ENCODE measurements at regions not wholly inside any gene's neighbourhood (a gene's known extent, or its start where the extent isn't known, plus 50 kb on each side); places are given as distances from the start of the nearest gene placed in this dataset.

DNA sequence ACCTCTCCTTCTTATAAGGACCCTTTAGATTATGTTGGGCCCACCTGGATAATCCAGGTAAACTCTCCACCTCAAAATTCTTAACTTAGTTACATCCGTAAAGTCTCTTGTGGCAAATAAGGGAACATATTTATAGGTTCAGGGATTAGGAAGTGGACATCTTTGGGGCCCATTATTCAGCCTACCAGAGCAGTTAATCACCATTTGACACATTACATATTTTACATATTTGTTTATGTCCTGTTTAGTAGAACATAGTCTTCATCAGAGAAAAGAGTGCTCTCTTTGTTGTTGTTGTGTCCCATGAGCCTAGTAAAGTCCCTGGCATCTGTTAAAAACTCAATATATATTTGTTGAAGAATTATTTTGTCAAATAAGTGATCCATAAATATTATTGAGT lies 134.0 kb upstream of the SPATS2L start (continued):
- TF ChIP-seq, protein P1, sequence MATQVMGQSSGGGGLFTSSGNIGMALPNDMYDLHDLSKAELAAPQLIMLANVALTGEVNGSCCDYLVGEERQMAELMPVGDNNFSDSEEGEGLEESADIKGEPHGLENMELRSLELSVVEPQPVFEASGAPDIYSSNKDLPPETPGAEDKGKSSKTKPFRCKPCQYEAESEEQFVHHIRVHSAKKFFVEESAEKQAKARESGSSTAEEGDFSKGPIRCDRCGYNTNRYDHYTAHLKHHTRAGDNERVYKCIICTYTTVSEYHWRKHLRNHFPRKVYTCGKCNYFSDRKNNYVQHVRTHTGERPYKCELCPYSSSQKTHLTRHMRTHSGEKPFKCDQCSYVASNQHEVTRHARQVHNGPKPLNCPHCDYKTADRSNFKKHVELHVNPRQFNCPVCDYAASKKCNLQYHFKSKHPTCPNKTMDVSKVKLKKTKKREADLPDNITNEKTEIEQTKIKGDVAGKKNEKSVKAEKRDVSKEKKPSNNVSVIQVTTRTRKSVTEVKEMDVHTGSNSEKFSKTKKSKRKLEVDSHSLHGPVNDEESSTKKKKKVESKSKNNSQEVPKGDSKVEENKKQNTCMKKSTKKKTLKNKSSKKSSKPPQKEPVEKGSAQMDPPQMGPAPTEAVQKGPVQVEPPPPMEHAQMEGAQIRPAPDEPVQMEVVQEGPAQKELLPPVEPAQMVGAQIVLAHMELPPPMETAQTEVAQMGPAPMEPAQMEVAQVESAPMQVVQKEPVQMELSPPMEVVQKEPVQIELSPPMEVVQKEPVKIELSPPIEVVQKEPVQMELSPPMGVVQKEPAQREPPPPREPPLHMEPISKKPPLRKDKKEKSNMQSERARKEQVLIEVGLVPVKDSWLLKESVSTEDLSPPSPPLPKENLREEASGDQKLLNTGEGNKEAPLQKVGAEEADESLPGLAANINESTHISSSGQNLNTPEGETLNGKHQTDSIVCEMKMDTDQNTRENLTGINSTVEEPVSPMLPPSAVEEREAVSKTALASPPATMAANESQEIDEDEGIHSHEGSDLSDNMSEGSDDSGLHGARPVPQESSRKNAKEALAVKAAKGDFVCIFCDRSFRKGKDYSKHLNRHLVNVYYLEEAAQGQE (IDR thresholded peaks at IDR 0.05; ENCODE audit: unreplicated experiment) = no peak
- TF ChIP-seq CREB1 (CRISPR knock-in tag; IDR thresholded peaks at IDR 0.05; ENCODE audit: low read depth) (no peak), ZNF114 (CRISPR knock-in tag; IDR thresholded peaks at IDR 0.05) (no peak), STAT1 (IDR thresholded peaks at IDR 0.05; ENCODE audit: unreplicated experiment) (no peak), EZH2 (IDR thresholded peaks at IDR 0.05; ENCODE audit: low read depth, unreplicated experiment) (no peak), JUNB (IDR thresholded peaks at IDR 0.05; ENCODE audit: unreplicated experiment) (no peak)
- TF ChIP-seq, protein P2, sequence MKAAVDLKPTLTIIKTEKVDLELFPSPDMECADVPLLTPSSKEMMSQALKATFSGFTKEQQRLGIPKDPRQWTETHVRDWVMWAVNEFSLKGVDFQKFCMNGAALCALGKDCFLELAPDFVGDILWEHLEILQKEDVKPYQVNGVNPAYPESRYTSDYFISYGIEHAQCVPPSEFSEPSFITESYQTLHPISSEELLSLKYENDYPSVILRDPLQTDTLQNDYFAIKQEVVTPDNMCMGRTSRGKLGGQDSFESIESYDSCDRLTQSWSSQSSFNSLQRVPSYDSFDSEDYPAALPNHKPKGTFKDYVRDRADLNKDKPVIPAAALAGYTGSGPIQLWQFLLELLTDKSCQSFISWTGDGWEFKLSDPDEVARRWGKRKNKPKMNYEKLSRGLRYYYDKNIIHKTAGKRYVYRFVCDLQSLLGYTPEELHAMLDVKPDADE (IDR thresholded peaks at IDR 0.05) = no peak
- TF ChIP-seq, protein P3, sequence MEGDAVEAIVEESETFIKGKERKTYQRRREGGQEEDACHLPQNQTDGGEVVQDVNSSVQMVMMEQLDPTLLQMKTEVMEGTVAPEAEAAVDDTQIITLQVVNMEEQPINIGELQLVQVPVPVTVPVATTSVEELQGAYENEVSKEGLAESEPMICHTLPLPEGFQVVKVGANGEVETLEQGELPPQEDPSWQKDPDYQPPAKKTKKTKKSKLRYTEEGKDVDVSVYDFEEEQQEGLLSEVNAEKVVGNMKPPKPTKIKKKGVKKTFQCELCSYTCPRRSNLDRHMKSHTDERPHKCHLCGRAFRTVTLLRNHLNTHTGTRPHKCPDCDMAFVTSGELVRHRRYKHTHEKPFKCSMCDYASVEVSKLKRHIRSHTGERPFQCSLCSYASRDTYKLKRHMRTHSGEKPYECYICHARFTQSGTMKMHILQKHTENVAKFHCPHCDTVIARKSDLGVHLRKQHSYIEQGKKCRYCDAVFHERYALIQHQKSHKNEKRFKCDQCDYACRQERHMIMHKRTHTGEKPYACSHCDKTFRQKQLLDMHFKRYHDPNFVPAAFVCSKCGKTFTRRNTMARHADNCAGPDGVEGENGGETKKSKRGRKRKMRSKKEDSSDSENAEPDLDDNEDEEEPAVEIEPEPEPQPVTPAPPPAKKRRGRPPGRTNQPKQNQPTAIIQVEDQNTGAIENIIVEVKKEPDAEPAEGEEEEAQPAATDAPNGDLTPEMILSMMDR (conservative IDR thresholded peaks at IDR 0.05; ENCODE audit: low read depth in 2 of 2) = no peak

DNA sequence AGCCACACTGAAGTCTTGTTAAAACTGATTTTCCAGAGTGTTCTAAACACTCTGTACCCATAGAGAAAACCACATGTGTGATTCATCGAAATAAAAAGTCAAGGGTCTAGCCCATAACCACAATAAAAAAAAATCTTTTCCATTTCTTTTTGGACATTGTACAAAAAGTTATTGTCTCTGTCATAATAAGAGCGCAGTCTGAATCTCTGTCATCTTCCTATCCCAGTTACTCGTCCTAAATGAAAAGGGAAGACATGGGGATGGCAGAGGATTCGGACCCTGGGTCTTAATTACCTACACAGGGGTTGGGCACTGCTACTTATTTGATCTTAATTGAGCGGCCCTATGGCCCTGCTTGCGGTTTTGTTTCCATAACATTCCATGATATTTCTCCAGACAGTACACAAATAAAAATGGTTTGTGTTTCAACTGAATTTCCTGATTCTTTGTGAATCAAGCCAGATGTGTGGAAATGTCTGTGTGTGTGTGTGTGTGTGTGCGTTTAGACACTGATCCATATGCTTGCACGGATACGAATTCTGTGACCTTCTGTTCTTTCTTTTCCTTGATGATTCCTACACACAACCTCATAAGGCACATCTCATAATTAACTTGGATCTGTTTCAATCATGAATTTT lies 133.4 kb upstream of the SPATS2L start:
- H3K27ac Mint-ChIP-seq = no peak overlapping the region
- H3F3A ChIP-seq (replicated peaks; ENCODE audit: low read depth) = no peaks in the 10 kb centered on the region
- H3K36me3 ChIP-seq (ENCODE audit: insufficient read depth) = no peaks in the 10 kb centered on the region
- H2AFZ ChIP-seq = no peak overlapping the region
- H3K27ac ChIP-seq (ENCODE audit: low read depth) = no peak overlapping the region
- H3K4me3 Mint-ChIP-seq = no peak overlapping the region
- H3K4me1 Mint-ChIP-seq = peaks cover 23% of the 10 kb centered on the region
- no peaks in the 10 kb centered on the region for H3K27me3 Mint-ChIP-seq (ENCODE audit: insufficient read depth, low read depth, poor library complexity)
- ATAC-seq (no peak), DNase-seq (ENCODE audit: low spot score) (no peak)
- no peak overlapping the region for H3K4me2 ChIP-seq
- H3K27me3 ChIP-seq (ENCODE audit: insufficient read depth) = no peaks in the 10 kb centered on the region
- H3K4me3 ChIP-seq = no peak overlapping the region
- peaks cover 20% of the 10 kb centered on the region for H3K9me2 ChIP-seq (ENCODE audit: insufficient read depth)
- peaks cover 18% of the 10 kb centered on the region for H3K4me1 ChIP-seq (ENCODE audit: insufficient read depth)
- peaks cover 17% of the 10 kb centered on the region for H3K36me3 Mint-ChIP-seq (ENCODE audit: low read depth)
- H3K9me3 Mint-ChIP-seq = peaks cover 11% of the 10 kb centered on the region; the same call in 2 of the 3 replicates
- no peaks in the 10 kb centered on the region for H3K79me2 ChIP-seq (replicated peaks; ENCODE audit: insufficient read depth)
- no peaks in the 10 kb centered on the region for H4K20me1 ChIP-seq (replicated peaks; ENCODE audit: insufficient read depth)
- TF ChIP-seq, protein P2 (IDR thresholded peaks at IDR 0.05) = no peak
- TF ChIP-seq, protein P4, sequence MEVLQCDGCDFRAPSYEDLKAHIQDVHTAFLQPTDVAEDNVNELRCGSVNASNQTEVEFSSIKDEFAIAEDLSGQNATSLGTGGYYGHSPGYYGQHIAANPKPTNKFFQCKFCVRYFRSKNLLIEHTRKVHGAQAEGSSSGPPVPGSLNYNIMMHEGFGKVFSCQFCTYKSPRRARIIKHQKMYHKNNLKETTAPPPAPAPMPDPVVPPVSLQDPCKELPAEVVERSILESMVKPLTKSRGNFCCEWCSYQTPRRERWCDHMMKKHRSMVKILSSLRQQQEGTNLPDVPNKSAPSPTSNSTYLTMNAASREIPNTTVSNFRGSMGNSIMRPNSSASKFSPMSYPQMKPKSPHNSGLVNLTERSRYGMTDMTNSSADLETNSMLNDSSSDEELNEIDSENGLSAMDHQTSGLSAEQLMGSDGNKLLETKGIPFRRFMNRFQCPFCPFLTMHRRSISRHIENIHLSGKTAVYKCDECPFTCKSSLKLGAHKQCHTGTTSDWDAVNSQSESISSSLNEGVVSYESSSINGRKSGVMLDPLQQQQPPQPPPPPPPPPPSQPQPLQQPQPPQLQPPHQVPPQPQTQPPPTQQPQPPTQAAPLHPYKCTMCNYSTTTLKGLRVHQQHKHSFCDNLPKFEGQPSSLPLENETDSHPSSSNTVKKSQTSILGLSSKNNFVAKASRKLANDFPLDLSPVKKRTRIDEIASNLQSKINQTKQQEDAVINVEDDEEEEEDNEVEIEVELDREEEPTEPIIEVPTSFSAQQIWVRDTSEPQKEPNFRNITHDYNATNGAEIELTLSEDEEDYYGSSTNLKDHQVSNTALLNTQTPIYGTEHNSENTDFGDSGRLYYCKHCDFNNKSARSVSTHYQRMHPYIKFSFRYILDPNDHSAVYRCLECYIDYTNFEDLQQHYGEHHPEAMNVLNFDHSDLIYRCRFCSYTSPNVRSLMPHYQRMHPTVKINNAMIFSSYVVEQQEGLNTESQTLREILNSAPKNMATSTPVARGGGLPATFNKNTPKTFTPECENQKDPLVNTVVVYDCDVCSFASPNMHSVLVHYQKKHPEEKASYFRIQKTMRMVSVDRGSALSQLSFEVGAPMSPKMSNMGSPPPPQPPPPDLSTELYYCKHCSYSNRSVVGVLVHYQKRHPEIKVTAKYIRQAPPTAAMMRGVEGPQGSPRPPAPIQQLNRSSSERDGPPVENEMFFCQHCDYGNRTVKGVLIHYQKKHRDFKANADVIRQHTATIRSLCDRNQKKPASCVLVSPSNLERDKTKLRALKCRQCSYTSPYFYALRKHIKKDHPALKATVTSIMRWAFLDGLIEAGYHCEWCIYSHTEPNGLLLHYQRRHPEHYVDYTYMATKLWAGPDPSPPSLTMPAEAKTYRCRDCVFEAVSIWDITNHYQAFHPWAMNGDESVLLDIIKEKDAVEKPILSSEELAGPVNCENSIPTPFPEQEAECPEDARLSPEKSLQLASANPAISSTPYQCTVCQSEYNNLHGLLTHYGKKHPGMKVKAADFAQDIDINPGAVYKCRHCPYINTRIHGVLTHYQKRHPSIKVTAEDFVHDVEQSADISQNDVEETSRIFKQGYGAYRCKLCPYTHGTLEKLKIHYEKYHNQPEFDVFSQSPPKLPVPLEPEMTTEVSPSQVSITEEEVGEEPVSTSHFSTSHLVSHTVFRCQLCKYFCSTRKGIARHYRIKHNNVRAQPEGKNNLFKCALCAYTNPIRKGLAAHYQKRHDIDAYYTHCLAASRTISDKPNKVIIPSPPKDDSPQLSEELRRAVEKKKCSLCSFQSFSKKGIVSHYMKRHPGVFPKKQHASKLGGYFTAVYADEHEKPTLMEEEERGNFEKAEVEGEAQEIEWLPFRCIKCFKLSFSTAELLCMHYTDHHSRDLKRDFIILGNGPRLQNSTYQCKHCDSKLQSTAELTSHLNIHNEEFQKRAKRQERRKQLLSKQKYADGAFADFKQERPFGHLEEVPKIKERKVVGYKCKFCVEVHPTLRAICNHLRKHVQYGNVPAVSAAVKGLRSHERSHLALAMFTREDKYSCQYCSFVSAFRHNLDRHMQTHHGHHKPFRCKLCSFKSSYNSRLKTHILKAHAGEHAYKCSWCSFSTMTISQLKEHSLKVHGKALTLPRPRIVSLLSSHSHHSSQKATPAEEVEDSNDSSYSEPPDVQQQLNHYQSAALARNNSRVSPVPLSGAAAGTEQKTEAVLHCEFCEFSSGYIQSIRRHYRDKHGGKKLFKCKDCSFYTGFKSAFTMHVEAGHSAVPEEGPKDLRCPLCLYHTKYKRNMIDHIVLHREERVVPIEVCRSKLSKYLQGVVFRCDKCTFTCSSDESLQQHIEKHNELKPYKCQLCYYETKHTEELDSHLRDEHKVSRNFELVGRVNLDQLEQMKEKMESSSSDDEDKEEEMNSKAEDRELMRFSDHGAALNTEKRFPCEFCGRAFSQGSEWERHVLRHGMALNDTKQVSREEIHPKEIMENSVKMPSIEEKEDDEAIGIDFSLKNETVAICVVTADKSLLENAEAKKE (CRISPR knock-in tag; IDR thresholded peaks at IDR 0.05) = no peak

Measured in GM23338 (cell line).